ENCODE measurements at regions not wholly inside any gene's neighbourhood (a gene's known extent, or its start where the extent isn't known, plus 50 kb on each side); places are given as distances from the start of the nearest gene placed in this dataset.

DNA sequence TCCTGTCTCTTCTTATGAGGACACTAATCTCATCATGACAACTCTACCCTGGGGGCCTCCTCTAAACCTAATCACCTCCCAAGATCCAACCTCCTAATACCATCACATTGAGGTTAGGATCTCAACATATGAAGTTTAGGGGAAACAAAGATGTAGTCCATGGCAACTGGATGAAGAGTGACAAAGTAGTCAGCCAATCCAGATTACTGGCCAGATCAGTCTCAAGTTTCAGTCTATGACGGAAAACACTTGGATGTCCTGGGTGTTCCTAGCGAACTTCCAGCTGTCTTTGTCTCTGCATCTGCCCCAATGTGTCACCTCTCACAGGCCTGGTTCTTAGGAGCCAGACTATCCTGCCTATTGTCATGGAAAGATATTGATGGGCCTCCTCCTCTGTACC, 630.8 kb downstream of the AACS start:
- TF ChIP-seq, protein P1, sequence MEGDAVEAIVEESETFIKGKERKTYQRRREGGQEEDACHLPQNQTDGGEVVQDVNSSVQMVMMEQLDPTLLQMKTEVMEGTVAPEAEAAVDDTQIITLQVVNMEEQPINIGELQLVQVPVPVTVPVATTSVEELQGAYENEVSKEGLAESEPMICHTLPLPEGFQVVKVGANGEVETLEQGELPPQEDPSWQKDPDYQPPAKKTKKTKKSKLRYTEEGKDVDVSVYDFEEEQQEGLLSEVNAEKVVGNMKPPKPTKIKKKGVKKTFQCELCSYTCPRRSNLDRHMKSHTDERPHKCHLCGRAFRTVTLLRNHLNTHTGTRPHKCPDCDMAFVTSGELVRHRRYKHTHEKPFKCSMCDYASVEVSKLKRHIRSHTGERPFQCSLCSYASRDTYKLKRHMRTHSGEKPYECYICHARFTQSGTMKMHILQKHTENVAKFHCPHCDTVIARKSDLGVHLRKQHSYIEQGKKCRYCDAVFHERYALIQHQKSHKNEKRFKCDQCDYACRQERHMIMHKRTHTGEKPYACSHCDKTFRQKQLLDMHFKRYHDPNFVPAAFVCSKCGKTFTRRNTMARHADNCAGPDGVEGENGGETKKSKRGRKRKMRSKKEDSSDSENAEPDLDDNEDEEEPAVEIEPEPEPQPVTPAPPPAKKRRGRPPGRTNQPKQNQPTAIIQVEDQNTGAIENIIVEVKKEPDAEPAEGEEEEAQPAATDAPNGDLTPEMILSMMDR (IDR thresholded peaks at IDR 0.05; ENCODE audit: poor library complexity, severe bottlenecking), result no peak
- TF ChIP-seq EZH2 (IDR thresholded peaks at IDR 0.05; ENCODE audit: borderline replicate concordance, insufficient read depth, low read length, poor library complexity, severe bottlenecking) (no peak), EP300 (conservative IDR thresholded peaks at IDR 0.05; ENCODE audit: poor library complexity, severe bottlenecking) (no peak), POLR2AphosphoS5 (IDR thresholded peaks at IDR 0.05) (no peak), TAF1 (IDR thresholded peaks at IDR 0.05; ENCODE audit: low read depth) (no peak)
